Smooth muscle cell (in vitro differentiated cells): ENCODE measurements at regions not wholly inside any gene's neighbourhood (a gene's known extent, or its start where the extent isn't known, plus 50 kb on each side); places are given as distances from the start of the nearest gene placed in this dataset.
A peak's percentile ranks its signal among the peaks of the same experiment; 100 is the strongest.

ENCODE experiments used
- DNase-seq: peaks from one replicate; lab custom pipeline; 2025; ENCODE audit not compliant: unreplicated experiment; lab: John Stamatoyannopoulos, UW
- H2AFZ ChIP-seq: fragments of 200-600 bp; sonication (generic); 2 replicates; pipeline ENCODE4 v1.6.0; 2016; ENCODE audit warnings: antibody characterized with exemption, low read depth, mild to moderate bottlenecking
- H3F3A ChIP-seq: fragments of 200-600 bp; sonication (generic); 2 replicates; pipeline ENCODE4 v1.6.0; 2017; ENCODE audit warnings: antibody characterized with exemption, low read depth
- H3K27ac ChIP-seq: fragments of 200-600 bp; sonication (generic); 2 replicates; pipeline ENCODE4 v1.5.1; 2016; ENCODE audit warnings: low read depth, mild to moderate bottlenecking
- H3K27me3 ChIP-seq: fragments of 200-600 bp; sonication (generic); 2 replicates; pipeline ENCODE4 v1.6.1; 2016; ENCODE audit warnings: low read depth, mild to moderate bottlenecking
- H3K36me3 ChIP-seq: fragments of 200-600 bp; sonication (generic); 2 replicates; pipeline ENCODE4 v1.5.1; 2016; ENCODE audit warnings: low read depth
- H3K4me1 ChIP-seq: fragments of 200-600 bp; sonication (generic); 2 replicates; pipeline ENCODE4 v1.5.1; 2016; ENCODE audit warnings: low read depth
- H3K4me2 ChIP-seq: fragments of 200-600 bp; sonication (generic); 2 replicates; pipeline ENCODE4 v1.6.0; 2016; ENCODE audit warnings: mild to moderate bottlenecking
- H3K4me3 ChIP-seq: fragments of 200-600 bp; sonication (generic); 2 replicates; pipeline ENCODE4 v1.5.1; 2016; ENCODE audit warnings: mild to moderate bottlenecking
- H3K79me2 ChIP-seq: fragments of 200-600 bp; sonication (generic); 2 replicates; pipeline ENCODE4 v1.6.0; 2016; ENCODE audit warnings: low read depth, mild to moderate bottlenecking
- H3K9ac ChIP-seq: fragments of 200-600 bp; sonication (generic); 2 replicates; pipeline ENCODE4 v1.6.0; 2016; ENCODE audit warnings: low read depth
- H3K9me3 ChIP-seq: fragments of 200-600 bp; sonication (generic); replicated peaks from 2 replicates; pipeline ENCODE4 v1.5.1; 2016; ENCODE audit warnings: low read depth
- H4K20me1 ChIP-seq: fragments of 200-600 bp; sonication (generic); 2 replicates; pipeline ENCODE4 v1.6.0; 2016; ENCODE audit warnings: low read depth
- CTCF ChIP-seq: fragments of 200-600 bp; sonication (generic); IDR thresholded peaks from 2 replicates; pipeline ENCODE4 v1.5.1; 2017; ENCODE audit warnings: borderline replicate concordance, mild to moderate bottlenecking, antibody characterized with exemption; ENCODE audit not compliant: insufficient read depth, poor library complexity, severe bottlenecking
- WGBS: methylation state at CpG from one replicate; pipeline ENCODE4 v1.1.7; 2016; ENCODE audit warnings: low lambda C conversion rate; 5-methylcytosine and 5-hydroxymethylcytosine counted together

- Histone ChIP-seq H3K27me3 (no peaks in the 10 kb centered on the region), H3K79me2 (no peaks in the 10 kb centered on the region), H3K9ac (no peak overlapping the region), H4K20me1 (no peaks in the 10 kb centered on the region), H2AFZ (peak overlapping the region; percentile 3), H3K36me3 (no peaks in the 10 kb centered on the region), H3K9me3 (no peaks in the 10 kb centered on the region), H3K4me1 (no peaks in the 10 kb centered on the region), H3K4me2 (no peak overlapping the region), H3K4me3 (no peak overlapping the region), H3F3A (peaks cover 4% of the 10 kb centered on the region), H3K27ac (peak overlapping the region; percentile 17)
- TF ChIP-seq CTCF, result no peak
- no peak for DNase-seq
- 45% methylated on average over 5 of the region's 5 CpGs for WGBS
Observed at GRCh38 chr21:16046656-16047330, 317.0 kb downstream of the USP25 start.

- 86% methylated on average over 3 of the region's 3 CpGs for WGBS
- no peaks in the 10 kb centered on the region for H3K9me3 ChIP-seq
- no peaks in the 10 kb centered on the region for H3K79me2 ChIP-seq
- no peak overlapping the region for H2AFZ ChIP-seq
- no peaks in the 10 kb centered on the region for H4K20me1 ChIP-seq
- TF ChIP-seq CTCF, result no peak
- no peaks in the 10 kb centered on the region for H3K36me3 ChIP-seq
- H3K4me3 ChIP-seq, result no peak overlapping the region
- H3K4me1 ChIP-seq, result no peaks in the 10 kb centered on the region
- DNase-seq, result no peak
- no peak overlapping the region for H3K27ac ChIP-seq
- H3K4me2 ChIP-seq, result no peak overlapping the region
- no peak overlapping the region for H3K9ac ChIP-seq
- H3F3A ChIP-seq, result peaks cover 4% of the 10 kb centered on the region
- no peaks in the 10 kb centered on the region for H3K27me3 ChIP-seq
Observed at GRCh38 chr21:16047904-16048303, 318.1 kb downstream of the USP25 start.

- H3K9ac ChIP-seq, result no peak overlapping the region
- H2AFZ ChIP-seq, result no peak overlapping the region
- DNase-seq, result no peak
- no peak overlapping the region for H3K27ac ChIP-seq
- no peak overlapping the region for H3K4me3 ChIP-seq
- no peaks in the 10 kb centered on the region for H3K4me1 ChIP-seq
- no peak overlapping the region for H3K4me2 ChIP-seq
- TF ChIP-seq CTCF, result no peak
- WGBS, result 93% methylated on average over 1 of the region's 1 CpG
- H3K79me2 ChIP-seq, result no peaks in the 10 kb centered on the region
- H3K36me3 ChIP-seq, result no peaks in the 10 kb centered on the region
- no peaks in the 10 kb centered on the region for H3F3A ChIP-seq
- no peaks in the 10 kb centered on the region for H3K9me3 ChIP-seq
- H3K27me3 ChIP-seq, result no peaks in the 10 kb centered on the region
- no peaks in the 10 kb centered on the region for H4K20me1 ChIP-seq
Observed at GRCh38 chr21:16055014-16055413, 325.2 kb downstream of the USP25 start.

- Histone ChIP-seq H3K36me3 (no peaks in the 10 kb centered on the region), H2AFZ (no peak overlapping the region), H3K4me3 (no peak overlapping the region), H4K20me1 (no peaks in the 10 kb centered on the region), H3K27me3 (no peaks in the 10 kb centered on the region), H3K27ac (no peak overlapping the region), H3K9ac (no peak overlapping the region), H3K79me2 (no peaks in the 10 kb centered on the region), H3K4me1 (no peaks in the 10 kb centered on the region), H3K9me3 (no peaks in the 10 kb centered on the region), H3K4me2 (no peak overlapping the region), H3F3A (no peaks in the 10 kb centered on the region)
- no peak for DNase-seq
- TF ChIP-seq CTCF, result no peak
Observed at GRCh38 chr21:16058896-16059295, 329.1 kb downstream of the USP25 start.
